Activated naive CD4-positive, alpha-beta T cell treated with anti-CD3 and anti-CD28 coated beads, Interleukin-2, amount 50 U/mL, for 24 hours (primary cell): ENCODE measurements at regions not wholly inside any gene's neighbourhood (a gene's known extent, or its start where the extent isn't known, plus 50 kb on each side); places are given as distances from the start of the nearest gene placed in this dataset.

ENCODE experiments used
- H3K27ac Mint-ChIP-seq: one replicate; pipeline ENCODE4 v1.8.0; 2021; ENCODE audit warnings: mild to moderate bottlenecking, mixed read lengths
- H3K27me3 Mint-ChIP-seq: one replicate; pipeline ENCODE4 v1.8.0; 2021; ENCODE audit warnings: mixed read lengths
- H3K36me3 Mint-ChIP-seq: one replicate; pipeline ENCODE4 v1.8.0; 2021; ENCODE audit warnings: mixed read lengths
- H3K4me1 Mint-ChIP-seq: one replicate; pipeline ENCODE4 v1.8.0; 2021; ENCODE audit warnings: mixed read lengths
- H3K4me3 Mint-ChIP-seq: one replicate; pipeline ENCODE4 v1.8.0; 2021; ENCODE audit warnings: mild to moderate bottlenecking, mixed read lengths
- H3K9me3 Mint-ChIP-seq: one replicate; pipeline ENCODE4 v1.8.0; 2021; ENCODE audit warnings: mixed read lengths

- no peaks in the 10 kb centered on the region for H3K4me1 Mint-ChIP-seq
- H3K4me3 Mint-ChIP-seq, result no peak overlapping the region
- peaks cover 18% of the 10 kb centered on the region for H3K9me3 Mint-ChIP-seq
- H3K36me3 Mint-ChIP-seq, result peaks cover 1% of the 10 kb centered on the region
- no peak overlapping the region for H3K27ac Mint-ChIP-seq
- no peaks in the 10 kb centered on the region for H3K27me3 Mint-ChIP-seq
Measured at GRCh38 chr5:54927097-54927746, 58.2 kb downstream of the ESM1 start.

GRCh38 chr5:54924487-54924886 lies 60.9 kb downstream of the ESM1 start:
- Mint-ChIP-seq H3K27me3 (peaks cover 3% of the 10 kb centered on the region), H3K4me1 (no peaks in the 10 kb centered on the region), H3K36me3 (peaks cover 1% of the 10 kb centered on the region), H3K4me3 (no peak overlapping the region), H3K27ac (no peak overlapping the region), H3K9me3 (peaks cover 18% of the 10 kb centered on the region)

GRCh38 chr5:54917323-54917722 lies 68.1 kb downstream of the ESM1 start:
- Mint-ChIP-seq H3K27me3 (peaks cover 8% of the 10 kb centered on the region), H3K9me3 (no peaks in the 10 kb centered on the region), H3K4me1 (no peaks in the 10 kb centered on the region), H3K36me3 (peaks cover 2% of the 10 kb centered on the region), H3K4me3 (no peak overlapping the region), H3K27ac (no peak overlapping the region)

DNA sequence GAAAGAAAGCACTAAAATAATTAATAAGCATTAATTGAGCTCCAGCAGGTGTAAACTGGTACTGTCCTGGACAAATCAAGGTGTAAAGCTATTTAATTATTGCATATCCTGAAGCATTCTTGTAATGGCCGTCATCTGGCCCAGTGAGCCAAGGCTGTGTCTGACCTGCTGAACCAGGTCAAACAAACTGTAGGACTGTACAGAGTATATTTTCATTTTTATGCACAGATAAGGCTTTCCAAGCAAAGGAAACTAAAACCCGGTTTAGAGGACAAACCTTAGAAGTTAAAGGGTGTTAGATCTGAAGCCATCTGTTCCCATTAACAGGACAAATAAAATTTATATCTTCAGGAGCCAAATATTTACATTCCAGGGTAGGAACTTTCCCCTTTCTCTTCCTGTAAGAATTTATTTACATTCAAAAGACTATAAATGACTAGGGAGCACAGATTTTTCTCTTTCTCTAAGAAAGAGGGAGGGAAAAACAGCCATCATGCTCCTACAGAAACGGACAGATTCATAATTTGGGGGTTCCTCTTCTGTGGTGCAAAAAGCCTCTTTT lies 69.8 kb downstream of the ESM1 start:
- H3K4me1 Mint-ChIP-seq, result no peaks in the 10 kb centered on the region

DNA sequence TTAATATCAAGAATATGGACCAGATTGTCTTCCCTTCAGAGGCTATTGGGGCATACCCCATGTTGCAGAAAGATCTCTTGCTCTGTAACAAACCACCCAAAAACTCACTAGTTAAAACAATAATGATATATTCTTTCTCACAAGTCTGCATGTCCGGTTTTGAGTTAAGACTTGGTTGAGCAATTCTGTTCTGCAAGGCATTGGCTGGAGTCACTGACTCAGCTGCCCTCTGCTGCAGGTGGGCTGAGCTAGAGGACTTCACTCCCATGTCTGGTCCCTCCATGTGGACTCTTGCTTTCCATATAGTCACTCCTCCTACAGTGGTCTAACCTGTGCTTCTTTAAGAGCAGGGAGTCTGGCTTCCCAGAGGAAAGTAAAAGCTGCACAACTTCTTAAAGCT lies 73.4 kb downstream of the ESM1 start:
- Mint-ChIP-seq H3K9me3 (no peaks in the 10 kb centered on the region), H3K4me3 (no peak overlapping the region), H3K36me3 (peaks cover 2% of the 10 kb centered on the region), H3K27me3 (peaks cover 2% of the 10 kb centered on the region), H3K4me1 (no peaks in the 10 kb centered on the region), H3K27ac (no peak overlapping the region)

More for the DNA sequence above, 69.8 kb downstream of the ESM1 start:
- Mint-ChIP-seq H3K27ac (no peak overlapping the region), H3K27me3 (peaks cover 6% of the 10 kb centered on the region), H3K4me3 (no peak overlapping the region), H3K9me3 (no peaks in the 10 kb centered on the region), H3K36me3 (peaks cover 2% of the 10 kb centered on the region)

- Mint-ChIP-seq H3K9me3 (no peaks in the 10 kb centered on the region), H3K27me3 (peaks cover 2% of the 10 kb centered on the region), H3K27ac (no peak overlapping the region), H3K4me1 (no peaks in the 10 kb centered on the region), H3K36me3 (no peaks in the 10 kb centered on the region), H3K4me3 (no peak overlapping the region)
Measured at GRCh38 chr5:54909911-54910870, 75.2 kb downstream of the ESM1 start.

DNA sequence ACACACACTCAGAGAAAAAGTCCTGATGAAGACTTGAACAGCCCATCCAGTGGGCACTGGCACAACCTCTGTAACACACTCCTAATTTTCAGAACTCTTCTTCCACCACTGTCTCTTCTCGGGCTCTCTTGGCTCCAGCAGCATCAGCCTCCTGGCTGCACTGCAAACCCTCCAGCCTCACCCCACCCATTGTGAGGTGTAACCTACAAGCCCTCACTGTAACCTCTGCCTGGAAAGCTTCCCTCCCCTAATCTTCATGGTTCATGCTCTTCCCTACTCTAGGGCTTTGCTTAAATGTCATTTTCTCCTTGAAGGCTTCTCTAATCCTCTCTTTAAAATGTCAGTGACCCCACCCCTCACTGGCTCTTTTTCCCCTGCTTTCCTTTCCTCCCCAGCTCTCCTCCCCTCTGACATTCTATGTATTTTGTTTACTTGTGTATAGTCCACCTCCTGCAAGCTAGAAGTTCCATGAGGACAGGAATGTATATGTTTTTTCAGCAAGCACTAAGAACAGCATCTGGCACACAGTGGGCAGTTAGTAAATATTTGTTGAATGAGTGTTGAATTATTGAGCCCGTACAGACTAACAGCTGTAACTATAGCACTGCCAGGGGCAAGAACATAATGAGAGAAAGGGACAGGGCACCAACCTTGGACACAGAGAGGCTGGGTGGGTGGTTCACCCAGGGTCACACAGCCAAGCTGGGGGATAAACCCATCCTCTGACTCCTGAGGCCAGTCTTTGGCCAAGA lies 76.4 kb downstream of the ESM1 start:
- no peaks in the 10 kb centered on the region for H3K27me3 Mint-ChIP-seq
- H3K4me3 Mint-ChIP-seq, result no peak overlapping the region
- H3K9me3 Mint-ChIP-seq, result no peaks in the 10 kb centered on the region
- H3K36me3 Mint-ChIP-seq, result no peaks in the 10 kb centered on the region
- H3K27ac Mint-ChIP-seq, result no peak overlapping the region
- H3K4me1 Mint-ChIP-seq, result no peaks in the 10 kb centered on the region

GRCh38 chr5:54905942-54906537 lies 79.4 kb downstream of the ESM1 start:
- Mint-ChIP-seq H3K4me3 (no peak overlapping the region), H3K9me3 (no peaks in the 10 kb centered on the region), H3K27ac (no peak overlapping the region), H3K4me1 (peaks cover 11% of the 10 kb centered on the region), H3K36me3 (no peaks in the 10 kb centered on the region), H3K27me3 (no peaks in the 10 kb centered on the region)

DNA sequence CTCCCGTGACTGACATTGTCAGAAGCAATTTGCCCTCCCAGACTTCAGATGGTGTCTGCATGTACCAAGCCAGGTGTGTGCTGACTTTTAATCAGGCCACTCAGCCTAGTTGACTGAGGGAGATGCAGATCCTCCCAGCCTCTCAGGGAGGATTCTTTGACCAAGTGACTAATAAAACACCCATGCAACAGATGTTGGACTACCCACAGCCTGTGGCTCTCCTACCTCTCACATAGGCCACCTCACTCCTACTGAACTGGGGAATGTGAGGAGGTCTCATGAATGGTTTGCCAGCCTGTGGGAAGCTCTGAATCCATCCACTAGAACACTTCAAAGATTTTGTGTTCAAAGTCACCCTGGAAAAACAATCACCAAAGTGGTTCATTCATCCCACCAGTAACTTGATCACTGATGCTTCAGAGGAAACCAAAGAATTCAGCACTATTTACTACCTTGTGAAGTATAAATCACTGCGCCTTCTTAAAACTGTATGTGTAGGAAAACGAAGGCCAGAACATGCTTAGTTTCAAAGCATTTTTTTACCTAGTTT lies 80.1 kb downstream of the ESM1 start:
- Mint-ChIP-seq H3K4me1 (peaks cover 11% of the 10 kb centered on the region), H3K36me3 (no peaks in the 10 kb centered on the region), H3K9me3 (no peaks in the 10 kb centered on the region), H3K27ac (no peak overlapping the region), H3K27me3 (no peaks in the 10 kb centered on the region), H3K4me3 (no peak overlapping the region)

DNA sequence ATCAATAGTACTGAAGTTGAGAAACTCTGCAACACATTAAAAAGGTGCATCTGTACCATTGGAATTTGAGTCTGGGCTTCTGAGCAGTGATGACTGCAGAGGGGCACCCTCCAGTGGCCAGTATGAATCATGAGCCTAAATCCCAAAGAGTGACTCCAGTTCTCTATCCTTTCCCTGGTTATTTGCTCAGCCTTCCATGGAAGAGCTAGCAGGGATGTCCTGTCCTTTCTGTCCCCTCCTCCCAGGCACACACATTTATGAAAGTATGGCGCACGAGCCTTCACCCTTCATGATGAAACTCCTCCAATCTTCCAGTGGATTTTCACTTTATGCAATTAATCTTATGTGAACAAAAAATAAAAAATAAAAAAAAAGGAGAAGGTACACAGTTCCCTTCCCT lies 81.0 kb downstream of the ESM1 start:
- Mint-ChIP-seq H3K4me1 (peaks cover 11% of the 10 kb centered on the region), H3K9me3 (no peaks in the 10 kb centered on the region), H3K4me3 (no peak overlapping the region), H3K27ac (no peak overlapping the region), H3K27me3 (peaks cover 2% of the 10 kb centered on the region), H3K36me3 (no peaks in the 10 kb centered on the region)

DNA sequence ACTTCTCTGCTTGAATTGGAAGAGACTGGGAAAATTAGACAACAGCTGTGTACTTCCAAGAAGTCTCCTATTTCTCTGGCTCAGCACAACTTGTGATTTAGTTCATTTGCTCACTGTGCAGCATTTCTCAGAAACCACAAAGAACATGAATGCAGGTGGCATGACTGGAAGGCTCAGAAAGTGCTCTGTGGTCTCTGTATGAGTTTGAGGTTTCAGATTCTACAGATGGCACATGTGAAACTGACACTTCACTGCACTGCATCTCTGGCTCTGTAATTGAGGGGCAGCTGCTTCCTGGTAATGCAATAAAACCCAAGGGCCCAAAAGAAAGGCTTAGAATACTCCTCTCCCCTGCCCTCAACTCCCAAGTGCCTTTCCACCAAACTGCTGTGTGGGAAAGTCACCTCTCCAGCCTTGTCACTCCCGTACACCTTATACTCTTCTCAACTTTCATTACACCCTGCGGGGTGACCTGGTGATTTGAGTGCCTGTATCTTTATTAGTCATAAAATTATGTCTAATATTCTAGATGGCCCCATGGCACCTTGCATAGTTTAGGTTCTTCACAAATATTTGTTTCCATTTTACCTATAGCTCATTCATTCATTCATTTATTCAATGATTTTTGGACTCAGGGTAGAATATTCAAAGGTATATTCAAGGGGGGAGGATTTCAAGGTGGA lies 82.5 kb downstream of the ESM1 start:
- peaks cover 6% of the 10 kb centered on the region for H3K27me3 Mint-ChIP-seq
- peaks cover 11% of the 10 kb centered on the region for H3K4me1 Mint-ChIP-seq
- no peaks in the 10 kb centered on the region for H3K9me3 Mint-ChIP-seq
- peak overlapping the region; percentile 34 for H3K4me3 Mint-ChIP-seq
- H3K27ac Mint-ChIP-seq, result peak overlapping the region; percentile 60
- H3K36me3 Mint-ChIP-seq, result no peaks in the 10 kb centered on the region

- peaks cover 11% of the 10 kb centered on the region for H3K4me1 Mint-ChIP-seq
- H3K9me3 Mint-ChIP-seq, result no peaks in the 10 kb centered on the region
- H3K27me3 Mint-ChIP-seq, result peaks cover 11% of the 10 kb centered on the region
- no peak overlapping the region for H3K27ac Mint-ChIP-seq
- no peak overlapping the region for H3K4me3 Mint-ChIP-seq
- H3K36me3 Mint-ChIP-seq, result no peaks in the 10 kb centered on the region
Measured at GRCh38 chr5:54900984-54901725, 84.2 kb downstream of the ESM1 start.

- no peak overlapping the region for H3K4me3 Mint-ChIP-seq
- H3K27ac Mint-ChIP-seq, result no peak overlapping the region
- H3K36me3 Mint-ChIP-seq, result no peaks in the 10 kb centered on the region
- H3K9me3 Mint-ChIP-seq, result no peaks in the 10 kb centered on the region
- peaks cover 14% of the 10 kb centered on the region for H3K27me3 Mint-ChIP-seq
- peaks cover 5% of the 10 kb centered on the region for H3K4me1 Mint-ChIP-seq
Measured at GRCh38 chr5:54897001-54897400, 88.4 kb downstream of the ESM1 start.

GRCh38 chr5:54895816-54896341 lies 89.5 kb downstream of the ESM1 start:
- Mint-ChIP-seq H3K36me3 (no peaks in the 10 kb centered on the region), H3K4me3 (peak overlapping the region; percentile 32), H3K27ac (no peak overlapping the region), H3K9me3 (no peaks in the 10 kb centered on the region), H3K27me3 (peaks cover 16% of the 10 kb centered on the region), H3K4me1 (peaks cover 5% of the 10 kb centered on the region)
